ENCODE measurements at regions not wholly inside any gene's neighbourhood (a gene's known extent, or its start where the extent isn't known, plus 50 kb on each side); places are given as distances from the start of the nearest gene placed in this dataset.

DNA sequence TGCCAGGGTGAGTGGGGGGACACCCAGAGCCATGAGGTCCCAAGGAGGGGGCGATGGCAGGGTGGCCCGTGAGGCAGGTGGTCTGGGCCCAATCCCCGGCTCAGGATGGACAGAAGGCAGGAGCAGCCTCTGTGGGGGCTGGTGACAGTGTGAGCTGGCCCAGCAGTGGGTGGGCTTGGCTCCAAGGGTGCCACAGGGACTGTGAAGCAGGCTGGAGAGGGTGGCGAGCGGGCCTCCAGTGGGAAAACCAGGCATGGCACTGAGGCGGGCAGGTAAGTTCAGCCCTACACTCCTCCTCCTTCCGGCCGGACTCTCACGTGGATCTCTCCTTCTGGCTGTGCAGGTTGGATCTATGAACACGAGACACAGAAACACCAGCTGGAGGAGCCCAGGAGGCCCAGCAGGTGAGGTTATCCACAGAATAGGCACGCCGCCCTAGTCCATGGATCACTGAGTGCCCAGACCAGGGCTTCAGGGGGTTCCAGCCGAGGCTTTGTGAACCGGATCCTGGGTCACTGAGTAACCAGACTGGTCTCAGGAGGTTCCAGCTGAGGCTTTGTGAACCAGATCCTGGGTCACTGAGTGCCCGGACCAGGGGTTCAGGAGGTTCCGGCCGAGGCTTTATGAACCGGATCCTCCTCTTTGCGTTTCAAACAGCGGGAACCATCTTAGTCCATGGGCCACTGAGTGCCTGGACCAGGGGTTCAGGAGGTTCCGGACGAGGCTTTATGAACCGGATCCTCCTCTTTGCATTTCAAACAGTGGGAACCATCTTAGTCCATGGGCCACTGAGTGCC, 76.4 kb upstream of the BHLHE23 start:
- no peak overlapping the region for H3K27ac Mint-ChIP-seq
- TF ChIP-seq, protein P1, sequence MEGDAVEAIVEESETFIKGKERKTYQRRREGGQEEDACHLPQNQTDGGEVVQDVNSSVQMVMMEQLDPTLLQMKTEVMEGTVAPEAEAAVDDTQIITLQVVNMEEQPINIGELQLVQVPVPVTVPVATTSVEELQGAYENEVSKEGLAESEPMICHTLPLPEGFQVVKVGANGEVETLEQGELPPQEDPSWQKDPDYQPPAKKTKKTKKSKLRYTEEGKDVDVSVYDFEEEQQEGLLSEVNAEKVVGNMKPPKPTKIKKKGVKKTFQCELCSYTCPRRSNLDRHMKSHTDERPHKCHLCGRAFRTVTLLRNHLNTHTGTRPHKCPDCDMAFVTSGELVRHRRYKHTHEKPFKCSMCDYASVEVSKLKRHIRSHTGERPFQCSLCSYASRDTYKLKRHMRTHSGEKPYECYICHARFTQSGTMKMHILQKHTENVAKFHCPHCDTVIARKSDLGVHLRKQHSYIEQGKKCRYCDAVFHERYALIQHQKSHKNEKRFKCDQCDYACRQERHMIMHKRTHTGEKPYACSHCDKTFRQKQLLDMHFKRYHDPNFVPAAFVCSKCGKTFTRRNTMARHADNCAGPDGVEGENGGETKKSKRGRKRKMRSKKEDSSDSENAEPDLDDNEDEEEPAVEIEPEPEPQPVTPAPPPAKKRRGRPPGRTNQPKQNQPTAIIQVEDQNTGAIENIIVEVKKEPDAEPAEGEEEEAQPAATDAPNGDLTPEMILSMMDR (IDR thresholded peaks at IDR 0.05; ENCODE audit: unreplicated experiment), result no peak
- H3K9me3 Mint-ChIP-seq (ENCODE audit: low read depth), result peaks cover 4% of the 10 kb centered on the region
- H3K4me1 Mint-ChIP-seq (ENCODE audit: low read depth), result no peaks in the 10 kb centered on the region
- DNase-seq (ENCODE audit: low spot score, unreplicated experiment), result no peak
- H3K27me3 Mint-ChIP-seq, result peaks cover 53% of the 10 kb centered on the region
- no peak overlapping the region for H3K4me3 Mint-ChIP-seq (ENCODE audit: low read depth)
- H3K36me3 Mint-ChIP-seq (ENCODE audit: insufficient read depth), result no peaks in the 10 kb centered on the region

DNA sequence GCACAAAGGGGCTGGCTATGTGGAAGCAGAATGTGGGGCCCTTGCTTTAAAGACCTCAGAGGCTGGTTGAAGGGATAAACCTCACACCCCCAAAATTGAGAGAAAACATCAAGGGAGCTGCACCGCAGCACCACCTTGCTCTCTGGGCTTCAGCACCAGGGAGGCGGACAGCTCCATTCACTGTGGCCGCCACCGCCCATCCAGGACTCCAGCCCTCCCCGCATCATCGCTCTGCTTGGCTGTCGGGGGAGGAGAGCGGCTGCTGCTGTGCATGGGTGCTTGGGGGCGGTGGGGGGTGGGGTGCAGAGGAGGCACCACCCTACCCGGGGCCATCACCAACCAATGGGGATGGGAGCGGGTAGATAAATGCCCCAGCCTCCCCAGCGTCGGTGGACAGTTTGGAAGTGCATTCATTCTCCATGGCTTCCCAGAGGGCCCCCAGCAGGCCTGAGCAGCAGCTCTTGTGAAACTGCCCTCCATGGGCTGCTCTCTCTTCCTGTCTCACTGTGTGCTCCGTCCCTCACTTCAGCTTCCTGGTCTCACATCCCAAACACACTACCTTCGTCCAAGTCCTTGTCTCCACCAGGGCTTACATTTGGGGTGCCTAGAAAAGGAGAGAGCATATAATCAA, 75.7 kb upstream of the BHLHE23 start:
- no peak overlapping the region for H3K27ac Mint-ChIP-seq
- peak; percentile 75 for DNase-seq (ENCODE audit: low spot score, unreplicated experiment)
- no peaks in the 10 kb centered on the region for H3K36me3 Mint-ChIP-seq (ENCODE audit: insufficient read depth)
- TF ChIP-seq, protein P1 (IDR thresholded peaks at IDR 0.05; ENCODE audit: unreplicated experiment), result no peak
- H3K27me3 Mint-ChIP-seq, result peaks cover 49% of the 10 kb centered on the region
- peaks cover 10% of the 10 kb centered on the region for H3K9me3 Mint-ChIP-seq (ENCODE audit: low read depth)
- H3K4me1 Mint-ChIP-seq (ENCODE audit: low read depth), result no peaks in the 10 kb centered on the region
- H3K4me3 Mint-ChIP-seq (ENCODE audit: low read depth), result no peak overlapping the region

DNA sequence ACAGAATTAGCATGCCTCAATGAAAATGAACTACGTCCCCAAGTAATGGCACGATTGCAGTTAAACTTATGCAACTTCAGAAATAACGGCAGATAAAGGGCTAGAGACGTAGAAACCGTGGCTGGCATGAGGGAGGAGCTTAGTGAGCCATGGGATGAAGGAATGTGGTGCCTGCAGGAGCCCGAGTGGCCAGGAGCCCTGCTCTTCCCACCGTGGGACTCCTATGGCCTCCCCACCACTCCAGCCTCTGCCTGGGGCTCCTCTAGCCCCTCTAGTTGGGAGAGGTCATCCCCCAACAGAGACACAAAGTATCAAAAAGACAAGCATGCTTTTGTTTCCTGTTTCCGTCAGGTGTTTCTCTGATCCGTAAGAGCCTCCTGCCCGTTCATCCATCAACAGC, 75.1 kb upstream of the BHLHE23 start:
- DNase-seq (ENCODE audit: low spot score, unreplicated experiment), result no peak
- Mint-ChIP-seq H3K36me3 (ENCODE audit: insufficient read depth) (no peaks in the 10 kb centered on the region), H3K4me1 (ENCODE audit: low read depth) (no peaks in the 10 kb centered on the region), H3K27me3 (peaks cover 49% of the 10 kb centered on the region), H3K27ac (no peak overlapping the region), H3K4me3 (ENCODE audit: low read depth) (no peak overlapping the region), H3K9me3 (ENCODE audit: low read depth) (peaks cover 12% of the 10 kb centered on the region)
- TF ChIP-seq, protein P1 (IDR thresholded peaks at IDR 0.05; ENCODE audit: unreplicated experiment), result no peak

DNA sequence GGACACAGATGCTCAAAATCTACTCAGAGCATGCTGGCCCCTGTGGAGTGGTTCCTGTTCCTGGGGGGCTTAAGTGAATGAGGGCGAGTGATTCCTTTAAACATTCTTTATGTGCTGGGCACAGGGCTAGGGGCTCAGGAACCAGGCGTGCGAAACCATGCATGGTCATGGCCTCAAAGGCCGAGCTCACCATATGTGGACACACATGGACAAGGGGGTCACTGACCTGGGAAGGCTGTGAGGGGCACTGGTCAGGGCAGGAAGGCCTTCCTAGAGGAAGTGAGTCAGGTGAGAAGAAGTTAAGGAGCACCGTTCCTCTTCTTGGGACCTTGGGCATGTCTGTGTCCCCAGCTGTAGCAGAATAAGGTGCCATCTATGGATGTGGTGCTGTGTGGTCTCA, 74.6 kb upstream of the BHLHE23 start:
- H3K9me3 Mint-ChIP-seq (ENCODE audit: low read depth), result peaks cover 12% of the 10 kb centered on the region
- peaks cover 51% of the 10 kb centered on the region for H3K27me3 Mint-ChIP-seq
- no peak for DNase-seq (ENCODE audit: low spot score, unreplicated experiment)
- H3K4me3 Mint-ChIP-seq (ENCODE audit: low read depth), result no peak overlapping the region
- no peaks in the 10 kb centered on the region for H3K4me1 Mint-ChIP-seq (ENCODE audit: low read depth)
- H3K36me3 Mint-ChIP-seq (ENCODE audit: insufficient read depth), result no peaks in the 10 kb centered on the region
- TF ChIP-seq, protein P1 (IDR thresholded peaks at IDR 0.05; ENCODE audit: unreplicated experiment), result no peak
- H3K27ac Mint-ChIP-seq, result no peak overlapping the region

DNA sequence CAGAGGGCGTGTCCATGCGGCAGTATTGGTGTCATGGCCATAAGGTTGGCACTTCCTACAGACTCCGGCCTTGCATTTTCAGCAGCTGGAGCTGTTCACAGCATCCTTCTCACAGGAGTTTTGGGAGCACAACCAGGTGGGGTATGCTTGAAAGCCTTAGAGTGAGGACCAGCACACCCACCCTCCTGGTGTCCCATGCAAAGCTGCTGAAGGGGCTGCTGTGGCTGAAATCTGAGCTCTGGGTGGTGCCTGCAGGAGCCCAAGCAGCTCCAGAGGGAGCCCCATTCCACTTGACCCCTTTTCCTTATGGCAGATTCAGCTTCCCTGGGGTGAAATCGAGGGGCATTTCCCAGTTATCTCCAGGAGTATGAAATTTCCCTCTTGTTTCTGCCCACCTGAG, 74.0 kb upstream of the BHLHE23 start:
- Mint-ChIP-seq H3K4me1 (ENCODE audit: low read depth) (no peaks in the 10 kb centered on the region), H3K9me3 (ENCODE audit: low read depth) (peaks cover 12% of the 10 kb centered on the region), H3K27ac (no peak overlapping the region), H3K36me3 (ENCODE audit: insufficient read depth) (no peaks in the 10 kb centered on the region), H3K27me3 (peaks cover 50% of the 10 kb centered on the region), H3K4me3 (ENCODE audit: low read depth) (no peak overlapping the region)
- DNase-seq (ENCODE audit: low spot score, unreplicated experiment), result no peak
- TF ChIP-seq, protein P1 (IDR thresholded peaks at IDR 0.05; ENCODE audit: unreplicated experiment), result no peak

All from progenitor cell of endocrine pancreas (in vitro differentiated cells).